ENCODE measurements at regions not wholly inside any gene's neighbourhood (a gene's known extent, or its start where the extent isn't known, plus 50 kb on each side); places are given as distances from the start of the nearest gene placed in this dataset.

DNA sequence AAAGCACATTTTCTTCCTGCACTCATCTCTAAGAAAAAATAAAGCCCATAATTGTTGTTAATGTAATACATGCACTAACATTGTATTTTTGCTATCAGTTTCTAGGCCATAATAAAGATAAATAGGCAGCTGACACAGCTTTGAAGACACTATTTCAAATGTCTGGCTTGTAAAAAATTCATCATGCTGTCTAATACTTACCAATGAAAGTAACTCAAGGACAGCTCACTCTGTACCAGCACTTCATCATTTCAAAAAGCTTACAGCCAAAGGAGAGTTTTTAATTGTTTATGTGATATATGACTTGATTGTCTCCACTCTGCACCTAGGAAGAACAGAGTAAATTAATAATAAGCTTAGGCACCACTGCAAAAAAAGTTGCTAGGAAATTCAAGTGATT is 1423.3 kb upstream of the PCDH20 start:
- no peak for TF ChIP-seq CTCF (IDR thresholded peaks at IDR 0.05; ENCODE audit: low read depth, low read length)
- TF ChIP-seq EZH2phosphoT487 (IDR thresholded peaks at IDR 0.05; ENCODE audit: low read depth): no peak
